ENCODE measurements at regions not wholly inside any gene's neighbourhood (a gene's known extent, or its start where the extent isn't known, plus 50 kb on each side); places are given as distances from the start of the nearest gene placed in this dataset.
A peak's percentile ranks its signal among the peaks of the same experiment; 100 is the strongest.
"Not testable (repeated sequence)": the region's sequence is repeated elsewhere in the genome, so short reads cannot be mapped to it uniquely, and the experiment has no call there.

DNA sequence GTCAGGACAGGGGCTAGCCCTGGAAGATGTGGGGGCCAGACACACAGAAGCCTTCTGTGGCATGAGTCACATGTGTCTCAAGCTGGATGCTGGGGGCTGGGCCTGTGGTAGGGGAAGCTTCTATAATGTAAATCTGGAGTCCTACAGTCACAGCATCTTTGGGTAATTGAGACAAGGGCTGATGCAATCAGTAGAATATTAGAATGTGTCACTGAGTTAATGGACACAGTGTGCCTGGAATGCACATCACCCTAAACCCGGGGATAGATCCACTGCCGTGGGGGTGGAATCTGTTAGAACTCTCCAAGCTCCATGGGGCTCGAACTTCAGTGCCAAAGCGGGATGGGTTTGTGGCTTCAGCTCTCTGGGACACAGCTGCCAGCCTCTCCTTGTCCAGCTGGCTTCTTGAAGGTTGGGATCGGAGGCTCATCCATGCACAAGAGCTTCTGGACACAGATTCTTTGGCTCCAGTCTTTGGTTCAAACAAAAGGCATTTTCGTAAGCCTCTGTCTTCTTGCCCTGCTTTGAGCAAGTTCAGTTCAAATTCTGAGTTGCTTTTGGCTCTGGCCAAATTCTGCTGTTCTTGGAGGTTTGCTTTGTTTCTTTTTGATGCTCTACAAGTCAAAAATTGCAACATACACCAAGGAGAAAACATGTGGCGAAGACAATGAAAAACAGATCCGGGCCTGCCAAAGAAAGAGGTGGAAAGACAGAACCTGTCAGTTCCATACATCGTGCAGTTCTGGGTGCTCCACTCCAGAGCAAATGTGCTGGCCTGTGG is 194.8 kb upstream of the ZNF32 start:
- Mint-ChIP-seq H3K4me3 (no peak overlapping the region), H3K4me1 (peaks cover 16% of the 10 kb centered on the region), H3K27ac (no peak overlapping the region), H3K9me3 (ENCODE audit: low read depth) (no peaks in the 10 kb centered on the region), H3K36me3 (no peaks in the 10 kb centered on the region), H3K27me3 (peaks cover 5% of the 10 kb centered on the region)
- DNase-seq (no peak), ATAC-seq (no peak)
- CTCF ChIA-PET: no interaction called here

GRCh38 chr10:43842496-43842895 is 193.8 kb upstream of the ZNF32 start:
- Mint-ChIP-seq H3K27me3 (peaks cover 5% of the 10 kb centered on the region), H3K9me3 (ENCODE audit: low read depth) (no peaks in the 10 kb centered on the region), H3K4me3 (no peak overlapping the region), H3K27ac (no peak overlapping the region), H3K36me3 (no peaks in the 10 kb centered on the region), H3K4me1 (peaks cover 16% of the 10 kb centered on the region)
- CTCF ChIA-PET: no interaction called here
- ATAC-seq (no peak), DNase-seq (no peak)

DNA sequence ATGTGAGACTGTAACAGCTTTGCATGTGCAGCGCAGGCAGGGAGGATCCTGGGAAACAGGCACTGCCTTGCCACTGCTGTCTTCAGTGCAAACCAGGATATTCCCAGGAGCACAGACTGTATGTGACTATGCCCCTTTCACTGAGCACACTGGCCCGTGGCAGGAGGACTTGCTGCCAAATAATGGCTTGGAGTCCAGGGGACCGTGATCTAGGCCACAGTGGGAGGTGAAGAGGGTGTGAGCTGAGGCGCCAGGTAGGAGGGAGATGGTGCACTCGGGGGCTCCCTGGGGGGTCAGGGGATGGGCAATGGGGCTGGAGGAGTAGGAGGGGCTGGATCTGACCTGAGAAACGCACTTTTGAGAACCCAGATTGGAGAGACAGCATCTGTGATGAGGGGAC is 193.4 kb upstream of the ZNF32 start:
- Mint-ChIP-seq H3K27me3 (peaks cover 5% of the 10 kb centered on the region), H3K4me3 (no peak overlapping the region)

GRCh38 chr10:43839973-43840372 is 191.3 kb upstream of the ZNF32 start:
- H3K27me3 Mint-ChIP-seq: peaks cover 10% of the 10 kb centered on the region
- no peaks in the 10 kb centered on the region for H3K9me3 Mint-ChIP-seq (ENCODE audit: low read depth)
- no peaks in the 10 kb centered on the region for H3K36me3 Mint-ChIP-seq
- H3K27ac Mint-ChIP-seq: no peak overlapping the region
- H3K4me3 Mint-ChIP-seq: no peak overlapping the region
- CTCF ChIA-PET: no interaction called here
- H3K4me1 Mint-ChIP-seq: peaks cover 3% of the 10 kb centered on the region
- DNase-seq (no peak), ATAC-seq (no peak)

More for the DNA sequence above, 193.4 kb upstream of the ZNF32 start:
- H3K4me1 Mint-ChIP-seq: peaks cover 16% of the 10 kb centered on the region
- no peak for ATAC-seq
- CTCF ChIA-PET: no interaction called here
- no peak for DNase-seq
- H3K36me3 Mint-ChIP-seq: no peaks in the 10 kb centered on the region
- H3K27ac Mint-ChIP-seq: no peak overlapping the region
- H3K9me3 Mint-ChIP-seq (ENCODE audit: low read depth): no peaks in the 10 kb centered on the region

- not testable (repeated sequence) for H3K4me3 Mint-ChIP-seq
Observed at GRCh38 chr10:43834751-43835150, 186.1 kb upstream of the ZNF32 start.

DNA sequence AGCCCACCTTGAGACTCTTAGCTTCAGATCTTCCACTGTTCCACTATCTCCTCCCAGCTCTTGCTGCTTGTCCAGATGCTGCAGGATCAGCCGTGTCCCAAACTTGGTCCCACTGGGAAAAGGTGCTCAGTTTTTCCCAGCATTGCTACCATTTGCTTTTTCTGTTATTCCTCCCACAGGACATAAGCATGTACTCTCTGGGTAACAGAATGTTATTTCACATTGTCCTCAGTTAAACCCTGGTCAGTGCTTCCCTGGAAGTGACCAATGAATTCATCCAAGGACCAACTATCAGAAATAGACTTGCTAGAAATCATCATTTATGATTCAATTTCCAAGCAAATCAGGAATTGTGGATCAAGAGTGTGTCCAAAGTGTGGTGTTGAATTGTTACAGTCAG is 179.2 kb upstream of the ZNF32 start:
- H3K27ac Mint-ChIP-seq: no peak overlapping the region
- peaks cover 3% of the 10 kb centered on the region for H3K36me3 Mint-ChIP-seq
- no peak for ATAC-seq

More at GRCh38 chr10:43834751-43835150, 186.1 kb upstream of the ZNF32 start:
- peaks cover 34% of the 10 kb centered on the region for H3K27me3 Mint-ChIP-seq
- H3K27ac Mint-ChIP-seq; ATAC-seq; DNase-seq; H3K36me3 Mint-ChIP-seq; H3K9me3 Mint-ChIP-seq (ENCODE audit: low read depth); H3K4me1 Mint-ChIP-seq; CTCF ChIA-PET: not testable (repeated sequence)

DNA sequence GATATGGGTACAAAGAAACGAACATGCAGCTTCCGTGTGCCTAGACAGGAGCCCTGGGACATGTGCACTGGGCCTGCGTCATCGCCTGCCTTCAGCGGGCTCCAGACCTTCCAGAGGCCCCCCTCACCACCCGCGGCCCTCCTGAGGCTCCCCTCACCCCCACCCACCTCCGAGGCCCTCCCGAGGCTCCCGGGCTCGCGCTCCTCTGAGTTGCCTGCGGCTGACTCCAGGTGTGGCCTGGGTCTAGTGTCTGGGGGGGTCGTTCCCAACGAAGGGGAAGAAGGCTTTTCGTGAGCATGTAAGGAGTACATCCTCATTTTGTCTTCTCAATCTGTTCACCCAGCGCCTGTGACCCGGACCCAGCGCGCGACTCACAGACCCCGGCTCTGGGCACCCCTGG is 177.3 kb upstream of the ZNF32 start:
- Mint-ChIP-seq H3K27me3 (peaks cover 20% of the 10 kb centered on the region), H3K4me1 (peaks cover 17% of the 10 kb centered on the region), H3K27ac (no peak overlapping the region), H3K4me3 (no peak overlapping the region), H3K36me3 (peaks cover 1% of the 10 kb centered on the region), H3K9me3 (ENCODE audit: low read depth) (no peaks in the 10 kb centered on the region)
- no peak for ATAC-seq
- CTCF ChIA-PET: no interaction called here
- no peak for DNase-seq

More for the DNA sequence above, 179.2 kb upstream of the ZNF32 start:
- Mint-ChIP-seq H3K9me3 (ENCODE audit: low read depth) (no peaks in the 10 kb centered on the region), H3K4me3 (no peak overlapping the region), H3K4me1 (peaks cover 11% of the 10 kb centered on the region), H3K27me3 (peaks cover 28% of the 10 kb centered on the region)
- CTCF ChIA-PET: no interaction called here
- no peak for DNase-seq

- Mint-ChIP-seq H3K27ac (no peak overlapping the region), H3K4me3 (no peak overlapping the region), H3K36me3 (peaks cover 1% of the 10 kb centered on the region), H3K4me1 (peaks cover 17% of the 10 kb centered on the region), H3K9me3 (ENCODE audit: low read depth) (no peaks in the 10 kb centered on the region), H3K27me3 (peaks cover 18% of the 10 kb centered on the region)
- DNase-seq: no peak
- CTCF ChIA-PET: no interaction called here
- no peak for ATAC-seq
Observed at GRCh38 chr10:43825421-43825820, 176.7 kb upstream of the ZNF32 start.

DNA sequence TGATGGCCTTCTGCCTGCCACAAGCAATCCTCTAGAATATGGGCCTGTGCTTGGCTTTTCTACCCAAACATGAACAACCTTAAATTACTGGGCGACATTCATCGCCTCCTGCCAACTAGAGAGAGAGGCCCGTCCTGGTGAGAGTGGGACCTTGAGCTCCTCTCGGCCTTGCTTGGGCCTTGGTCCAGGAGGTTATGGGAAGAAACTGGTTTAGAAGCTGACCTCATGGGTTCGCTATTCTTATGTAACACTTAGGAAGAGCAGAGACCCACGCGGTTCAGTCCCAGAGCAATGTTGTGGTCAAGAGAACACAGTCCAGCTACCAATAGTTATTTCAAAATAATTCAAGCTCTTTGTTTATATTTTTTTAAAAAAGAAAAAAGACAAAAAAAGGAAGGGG is 176.3 kb upstream of the ZNF32 start:
- ATAC-seq: no peak

DNA sequence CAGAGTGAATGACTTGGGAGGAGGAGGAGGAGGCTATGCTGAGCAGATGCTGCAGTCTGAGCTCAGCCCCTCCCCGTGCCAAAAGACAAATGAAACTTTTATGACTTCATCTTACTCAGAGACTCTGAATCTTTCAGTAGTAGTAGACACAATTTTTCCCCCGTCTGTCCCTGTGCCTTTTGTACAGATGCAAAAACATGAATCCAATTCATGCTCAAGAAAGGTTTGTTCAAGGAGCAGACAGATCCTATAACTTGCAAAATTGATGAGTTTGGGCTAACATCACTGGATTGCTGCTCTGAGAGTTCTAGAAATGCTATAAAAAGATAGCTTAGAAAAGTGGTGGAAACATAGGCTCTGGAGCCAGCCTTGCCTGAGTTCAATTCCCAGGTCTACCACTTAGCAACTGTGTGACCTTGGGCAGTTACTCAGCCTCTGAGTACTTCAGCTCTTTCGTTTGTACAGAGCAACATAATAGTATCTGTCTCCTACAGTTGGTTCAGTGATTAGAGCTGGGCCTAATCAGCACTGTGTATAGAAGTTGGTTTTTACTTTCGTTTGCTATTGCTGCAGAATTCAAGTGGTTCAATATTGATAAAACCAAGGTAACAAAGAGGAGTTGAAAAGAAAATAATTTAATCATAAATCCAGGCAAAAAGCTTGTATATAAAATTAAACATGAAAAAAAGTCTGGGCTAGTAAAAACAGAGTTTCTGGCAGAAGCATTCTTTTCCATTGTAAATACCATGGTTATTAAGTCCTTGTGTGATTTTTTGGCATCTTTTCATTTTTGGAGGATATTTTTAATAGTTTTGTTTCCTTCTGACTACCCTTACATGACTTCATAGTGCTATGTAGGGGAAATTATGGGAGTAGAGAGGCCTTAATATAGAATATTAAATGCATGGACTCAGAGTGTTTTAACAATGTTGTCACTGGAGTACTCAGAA is 174.2 kb upstream of the ZNF32 start:
- peaks cover 20% of the 10 kb centered on the region for H3K4me1 Mint-ChIP-seq
- DNase-seq (no peak), ATAC-seq (peak; percentile 39)
- H3K36me3 Mint-ChIP-seq: no peaks in the 10 kb centered on the region
- peaks cover 23% of the 10 kb centered on the region for H3K27me3 Mint-ChIP-seq
- H3K9me3 Mint-ChIP-seq (ENCODE audit: low read depth): no peaks in the 10 kb centered on the region
- CTCF ChIA-PET: no interaction called here
- H3K27ac Mint-ChIP-seq: no peak overlapping the region
- no peak overlapping the region for H3K4me3 Mint-ChIP-seq

More for the DNA sequence above, 176.3 kb upstream of the ZNF32 start:
- no peaks in the 10 kb centered on the region for H3K9me3 Mint-ChIP-seq (ENCODE audit: low read depth)
- H3K4me3 Mint-ChIP-seq: no peak overlapping the region
- peaks cover 21% of the 10 kb centered on the region for H3K27me3 Mint-ChIP-seq
- H3K36me3 Mint-ChIP-seq: peaks cover 1% of the 10 kb centered on the region
- CTCF ChIA-PET: no interaction called here
- H3K27ac Mint-ChIP-seq: no peak overlapping the region
- no peak for DNase-seq
- H3K4me1 Mint-ChIP-seq: peaks cover 17% of the 10 kb centered on the region

DNA sequence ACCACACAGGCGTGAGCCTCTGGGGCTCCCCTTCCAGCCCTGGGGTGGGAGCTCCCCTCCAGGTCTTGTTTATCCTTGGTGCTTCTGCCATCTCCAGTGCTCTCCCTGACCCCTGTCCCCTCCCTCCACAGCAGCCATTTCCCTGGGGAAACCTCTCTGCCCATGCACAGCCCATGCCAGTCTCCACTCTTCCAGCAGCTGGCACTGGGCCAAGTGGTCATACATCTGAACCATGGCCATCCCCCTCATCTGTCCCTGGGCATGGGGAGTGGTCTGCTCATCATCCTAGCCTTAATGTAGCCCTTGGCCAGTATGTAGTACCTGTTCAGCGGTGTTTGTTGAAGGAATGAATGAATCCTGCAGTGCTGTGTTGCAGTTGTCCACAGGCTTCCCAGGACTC is 172.4 kb upstream of the ZNF32 start:
- ATAC-seq (no peak), DNase-seq (no peak)
- no peak overlapping the region for H3K4me3 Mint-ChIP-seq
- H3K27ac Mint-ChIP-seq: no peak overlapping the region
- H3K36me3 Mint-ChIP-seq: peaks cover 2% of the 10 kb centered on the region
- H3K9me3 Mint-ChIP-seq (ENCODE audit: low read depth): no peaks in the 10 kb centered on the region
- peaks cover 17% of the 10 kb centered on the region for H3K27me3 Mint-ChIP-seq
- peaks cover 33% of the 10 kb centered on the region for H3K4me1 Mint-ChIP-seq
- CTCF ChIA-PET: no interaction called here

DNA sequence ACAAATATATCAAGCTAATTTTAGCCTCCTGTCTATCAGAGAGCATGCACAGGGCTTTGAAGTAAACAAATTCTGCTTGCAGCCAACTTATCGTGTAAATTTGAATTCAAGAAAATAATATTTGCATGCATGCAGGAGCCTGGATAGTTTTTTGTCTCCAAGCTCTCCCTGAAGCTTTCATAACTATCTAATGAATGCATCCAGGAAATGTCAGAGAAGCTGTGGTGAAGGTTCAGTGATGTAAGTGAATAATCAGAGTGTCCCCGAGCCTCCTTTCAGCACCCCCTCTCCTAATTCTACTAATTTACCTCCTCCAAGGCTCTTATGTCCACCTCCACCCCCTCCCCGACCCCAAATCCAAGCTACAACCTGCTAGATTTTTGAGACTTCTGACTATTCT is 172.0 kb upstream of the ZNF32 start:
- ATAC-seq (no peak), DNase-seq (no peak)
- H3K27ac Mint-ChIP-seq: no peak overlapping the region
- no peaks in the 10 kb centered on the region for H3K9me3 Mint-ChIP-seq (ENCODE audit: low read depth)
- peaks cover 18% of the 10 kb centered on the region for H3K27me3 Mint-ChIP-seq
- peaks cover 37% of the 10 kb centered on the region for H3K4me1 Mint-ChIP-seq
- no peak overlapping the region for H3K4me3 Mint-ChIP-seq
- CTCF ChIA-PET: no interaction called here
- peaks cover 2% of the 10 kb centered on the region for H3K36me3 Mint-ChIP-seq

- DNase-seq (no peak), ATAC-seq (no peak)
- H3K27me3 Mint-ChIP-seq: peaks cover 27% of the 10 kb centered on the region
- H3K4me1 Mint-ChIP-seq: peaks cover 46% of the 10 kb centered on the region
- H3K4me3 Mint-ChIP-seq: no peak overlapping the region
- CTCF ChIA-PET: no interaction called here
- H3K9me3 Mint-ChIP-seq (ENCODE audit: low read depth): no peaks in the 10 kb centered on the region
- no peak overlapping the region for H3K27ac Mint-ChIP-seq
- peaks cover 2% of the 10 kb centered on the region for H3K36me3 Mint-ChIP-seq
Observed at GRCh38 chr10:43819464-43820230, 171.0 kb upstream of the ZNF32 start.
